ENCODE measurements at regions not wholly inside any gene's neighbourhood (a gene's known extent, or its start where the extent isn't known, plus 50 kb on each side); places are given as distances from the start of the nearest gene placed in this dataset.
A peak's percentile ranks its signal among the peaks of the same experiment; 100 is the strongest.

DNA sequence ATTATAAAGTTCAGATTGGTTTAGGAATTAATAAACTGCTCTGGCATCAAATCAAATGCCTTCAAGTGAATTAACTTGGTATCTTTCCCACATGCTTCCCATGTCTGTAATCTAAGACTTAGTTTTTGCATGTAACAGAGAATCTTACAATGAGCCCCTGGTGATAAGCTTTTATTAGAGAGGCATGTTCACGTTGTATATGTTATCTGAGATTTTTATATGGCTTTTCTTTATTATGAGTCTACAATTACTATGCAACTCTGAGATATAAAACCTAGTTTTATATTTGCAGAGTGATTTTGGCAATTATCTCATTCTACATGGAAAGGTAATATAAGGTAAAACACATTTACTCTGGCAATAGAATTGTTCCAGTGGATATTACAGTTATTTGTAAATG lies 1578.4 kb upstream of the IGFBP7 start:
- no peak for DNase-seq (ENCODE audit: low spot score)

DNA sequence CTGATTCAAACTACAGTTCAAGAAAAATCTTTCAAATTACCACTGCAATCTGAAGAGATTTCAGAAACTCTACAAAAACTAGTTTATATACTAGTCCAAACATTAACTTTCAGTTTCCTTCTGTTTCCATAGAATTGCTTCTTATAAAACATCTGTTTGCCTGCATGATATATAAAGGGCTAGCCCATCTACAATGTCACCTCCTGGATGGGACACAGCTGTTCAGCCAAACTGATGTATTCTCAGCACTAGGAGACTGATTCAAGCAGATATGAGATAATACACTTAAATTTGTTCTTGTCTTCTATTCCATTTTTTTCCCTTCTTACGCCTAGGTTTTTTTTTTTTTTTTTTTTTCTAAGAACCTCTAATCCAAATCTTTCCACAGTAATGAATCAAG lies 1569.7 kb upstream of the IGFBP7 start:
- no peak for DNase-seq (ENCODE audit: low spot score)

DNA sequence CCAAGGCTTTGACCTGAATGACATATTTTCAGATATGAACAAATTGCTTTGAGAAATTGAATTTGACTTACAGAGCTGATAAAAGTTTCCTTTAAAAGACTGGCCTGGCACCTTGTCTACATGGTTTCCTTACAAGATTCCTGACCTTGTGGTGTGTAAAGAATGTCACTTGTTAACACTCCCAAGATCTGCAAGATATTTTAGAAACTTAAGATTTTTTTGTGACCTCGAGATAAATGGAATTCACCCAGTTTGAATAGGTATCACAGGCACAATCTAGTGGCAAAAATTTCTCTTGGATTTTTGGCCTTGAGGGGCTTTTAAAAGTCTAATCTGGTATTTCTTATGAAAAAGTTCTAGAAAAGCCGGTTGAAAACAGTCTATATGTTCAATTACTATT lies 1568.9 kb upstream of the IGFBP7 start:
- DNase-seq (ENCODE audit: low spot score) = no peak

DNA sequence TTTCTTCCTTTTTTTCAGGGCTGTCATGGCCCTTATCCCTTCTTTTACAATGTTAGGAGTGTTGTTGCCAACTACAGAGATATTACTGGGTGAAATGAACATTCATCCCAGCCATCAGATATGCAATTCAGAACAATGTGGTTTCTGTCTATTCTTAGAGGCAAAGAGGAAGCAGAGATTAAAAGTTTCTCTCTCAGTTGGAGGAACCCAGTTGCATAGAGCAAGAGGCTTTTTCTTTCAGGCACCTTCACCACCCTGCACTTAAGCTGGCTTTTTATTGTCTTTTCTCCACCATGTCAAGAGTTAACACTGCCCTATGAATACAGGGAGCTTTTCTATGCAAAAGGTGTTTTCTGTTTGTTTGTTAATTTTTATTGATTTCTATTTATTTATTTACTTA lies 1559.6 kb upstream of the IGFBP7 start:
- DNase-seq (ENCODE audit: low spot score) = no peak

DNA sequence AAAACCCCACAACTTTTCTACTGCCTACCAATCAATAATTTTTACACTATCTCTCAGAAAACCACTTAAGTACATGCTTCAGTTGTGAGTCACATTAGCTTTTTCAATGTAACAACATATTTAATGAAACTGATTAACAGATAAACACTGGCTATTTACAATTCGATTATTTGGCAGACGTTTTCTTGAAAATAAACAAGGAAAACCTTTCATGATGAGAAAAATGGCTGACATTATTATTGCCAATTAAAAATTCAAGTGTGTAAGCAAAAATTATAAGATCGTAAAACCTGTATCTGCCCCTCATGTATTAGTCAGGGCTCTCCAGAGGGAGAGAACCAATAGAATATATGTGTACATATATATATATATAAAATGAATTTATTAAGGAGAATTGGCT lies 1555.5 kb upstream of the IGFBP7 start:
- DNase-seq (ENCODE audit: low spot score) = no peak

DNA sequence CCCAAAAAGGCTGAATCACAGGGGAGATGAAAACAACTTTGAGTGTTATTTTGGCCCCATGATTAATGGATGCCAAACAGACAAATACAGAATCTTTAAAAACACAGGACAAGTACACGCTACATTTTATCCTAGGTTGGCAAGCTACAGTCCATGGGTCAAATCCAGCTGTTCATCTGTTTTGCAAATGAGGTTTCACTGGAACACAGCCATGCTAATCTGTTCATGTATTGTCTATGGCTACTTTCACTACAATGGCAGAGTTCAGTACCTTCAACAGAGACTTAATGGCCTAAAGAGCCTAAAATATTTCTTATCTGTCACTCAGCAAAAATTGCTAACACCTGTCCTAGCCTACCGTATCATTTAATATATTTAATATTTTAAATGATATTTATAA lies 1548.5 kb upstream of the IGFBP7 start:
- peak; percentile 7 for DNase-seq (ENCODE audit: low spot score)

DNA sequence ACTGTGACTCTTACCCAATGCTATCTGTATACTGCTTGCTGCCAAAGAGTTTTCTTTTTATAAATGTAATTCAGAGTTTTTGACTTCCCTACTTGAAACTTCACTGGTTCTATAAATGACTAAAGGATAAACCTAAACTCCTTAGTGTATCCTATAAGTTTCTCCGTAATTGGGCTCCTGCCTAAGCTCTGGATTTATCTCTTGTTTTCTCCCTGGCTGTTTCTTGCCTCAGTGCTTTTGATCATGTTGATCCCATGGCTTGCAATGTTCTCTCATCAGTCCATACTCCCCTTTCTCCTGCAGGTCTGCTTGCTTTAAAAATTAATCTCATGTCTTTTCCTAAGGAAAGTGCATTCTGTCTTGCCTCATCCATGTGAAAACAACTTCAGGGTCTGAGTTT lies 1543.1 kb upstream of the IGFBP7 start:
- DNase-seq (ENCODE audit: low spot score) = no peak

DNA sequence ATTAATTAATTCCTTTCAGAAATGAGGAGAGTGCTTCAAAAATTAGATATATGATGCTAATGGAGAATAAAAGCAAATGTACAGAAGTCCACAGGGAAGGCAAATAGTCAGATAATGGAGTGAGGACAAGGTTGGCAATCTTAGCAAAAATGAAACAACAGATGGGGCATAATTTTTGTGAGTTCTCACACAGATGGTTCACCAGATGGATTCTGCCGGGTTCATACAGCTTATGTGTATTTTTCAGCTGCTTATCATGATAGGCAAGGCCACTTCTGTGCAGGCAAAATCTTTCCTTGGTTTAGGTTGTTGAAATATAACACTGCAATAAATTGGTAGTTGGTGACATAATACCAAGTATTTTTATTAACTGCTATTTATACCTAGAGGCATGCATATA lies 1539.0 kb upstream of the IGFBP7 start:
- DNase-seq (ENCODE audit: low spot score) = no peak

DNA sequence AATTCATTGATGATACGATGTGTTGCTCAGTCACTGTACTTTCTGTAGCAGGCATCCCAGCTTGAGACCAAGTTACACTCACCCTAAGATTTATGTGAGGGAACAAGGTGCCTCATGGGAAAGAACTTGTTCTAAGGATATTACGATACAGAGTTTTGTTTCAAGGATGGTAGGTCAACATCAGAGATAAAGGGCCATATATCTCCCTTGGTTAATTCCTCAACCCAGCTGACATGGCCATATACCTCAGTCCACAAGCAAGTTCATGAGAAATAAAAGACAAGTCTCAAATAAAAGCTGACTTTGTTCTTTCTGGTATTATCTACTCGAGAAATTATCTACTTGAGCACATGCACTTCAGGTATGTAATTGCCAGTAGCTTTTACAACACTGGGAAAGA lies 1535.9 kb upstream of the IGFBP7 start:
- DNase-seq (ENCODE audit: low spot score) = no peak

DNA sequence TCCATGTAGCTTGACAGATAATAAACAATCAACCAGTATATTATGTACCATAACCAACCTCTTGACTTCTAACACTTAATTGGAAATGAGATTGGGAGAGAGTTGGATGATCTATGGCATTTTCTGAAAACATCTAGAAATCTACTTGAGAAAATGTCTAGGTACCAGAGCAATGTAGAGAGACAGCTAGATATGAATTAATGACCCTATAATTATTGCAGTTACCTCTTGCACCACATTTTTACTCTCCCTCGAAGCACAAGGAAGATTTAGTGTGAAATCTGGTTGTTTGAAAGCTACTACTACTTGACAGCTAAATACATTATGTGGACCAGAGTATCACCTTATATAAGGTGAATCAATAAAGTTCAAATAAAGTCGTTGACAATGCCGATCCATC lies 1534.4 kb upstream of the IGFBP7 start:
- no peak for DNase-seq (ENCODE audit: low spot score)

DNA sequence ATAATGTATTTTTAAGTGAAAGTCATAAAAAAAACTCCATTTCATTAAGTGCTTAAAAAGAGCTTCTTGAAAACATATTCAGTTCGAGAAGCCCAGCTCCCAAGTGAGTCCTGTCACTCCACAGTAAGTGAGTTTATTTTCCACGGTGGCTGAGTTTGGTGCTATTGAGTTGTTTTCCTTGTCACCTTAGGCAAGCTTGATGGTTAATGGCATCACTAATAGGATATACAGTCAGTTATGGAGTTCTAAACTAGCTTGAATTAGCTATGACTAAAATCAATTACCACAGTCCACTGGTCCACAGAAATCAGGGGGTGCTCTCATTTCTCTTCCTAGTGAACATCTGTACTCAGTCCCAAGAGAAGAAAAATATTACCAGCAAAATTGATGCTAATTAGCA lies 1526.2 kb upstream of the IGFBP7 start:
- DNase-seq (ENCODE audit: low spot score) = no peak

DNA sequence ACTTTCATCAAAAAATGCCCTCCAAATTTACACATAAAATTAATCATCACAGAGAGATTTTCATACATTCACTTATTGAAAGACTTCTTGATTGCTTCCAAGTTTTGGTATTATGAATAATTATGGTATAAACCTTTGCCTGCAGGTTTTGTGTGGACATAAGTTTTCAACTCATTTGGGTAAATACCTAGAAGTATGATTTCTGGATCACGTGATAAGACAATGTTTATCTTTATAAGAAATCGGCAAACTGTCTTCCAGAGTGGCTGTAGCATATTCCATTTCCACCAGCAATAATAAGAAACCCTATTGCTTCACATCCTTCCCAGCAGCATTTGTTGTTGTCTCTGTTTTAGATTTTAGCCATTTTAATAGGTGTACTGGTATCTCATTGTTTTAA lies 1507.0 kb upstream of the IGFBP7 start:
- no peak for DNase-seq (ENCODE audit: low spot score)

DNA sequence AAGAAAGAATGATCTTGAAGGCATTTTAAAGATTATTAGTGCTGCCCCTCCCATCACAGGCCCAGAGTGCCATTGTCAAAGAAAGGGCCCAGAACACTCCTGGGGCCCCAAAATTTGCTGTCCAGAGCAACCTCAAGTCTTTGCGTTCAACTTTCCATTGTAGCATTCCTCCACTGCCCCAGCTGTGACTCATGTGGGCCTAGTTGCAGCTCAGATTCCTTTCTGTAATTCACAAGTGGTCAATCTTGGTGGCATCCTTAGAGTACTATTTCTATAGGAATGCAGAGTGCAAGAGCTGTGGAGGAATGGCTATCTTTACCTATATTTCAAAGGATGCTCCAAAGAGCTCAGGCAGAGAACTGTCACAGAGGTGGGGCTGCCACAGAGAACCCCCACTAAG lies 1500.8 kb upstream of the IGFBP7 start:
- no peak for DNase-seq (ENCODE audit: low spot score)

DNA sequence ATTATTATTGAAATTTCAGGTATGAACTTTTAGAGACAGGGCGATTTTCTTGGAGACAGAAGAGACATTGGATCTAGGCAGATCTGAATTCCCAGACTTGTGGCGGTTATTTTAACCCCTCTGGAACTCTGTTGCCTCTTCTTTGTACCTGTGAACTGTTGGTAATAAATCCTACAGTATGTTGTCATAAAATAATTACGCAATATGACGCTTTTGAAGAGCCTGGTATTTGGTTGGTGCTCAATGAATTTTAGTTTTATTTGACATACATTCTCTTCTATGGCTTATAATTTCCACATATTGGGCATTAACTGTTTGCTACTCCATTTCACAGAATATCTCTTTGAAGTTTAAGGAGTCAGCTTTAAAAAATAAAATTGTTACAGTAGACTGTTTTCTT lies 1496.1 kb upstream of the IGFBP7 start:
- no peak for DNase-seq (ENCODE audit: low spot score)

DNA sequence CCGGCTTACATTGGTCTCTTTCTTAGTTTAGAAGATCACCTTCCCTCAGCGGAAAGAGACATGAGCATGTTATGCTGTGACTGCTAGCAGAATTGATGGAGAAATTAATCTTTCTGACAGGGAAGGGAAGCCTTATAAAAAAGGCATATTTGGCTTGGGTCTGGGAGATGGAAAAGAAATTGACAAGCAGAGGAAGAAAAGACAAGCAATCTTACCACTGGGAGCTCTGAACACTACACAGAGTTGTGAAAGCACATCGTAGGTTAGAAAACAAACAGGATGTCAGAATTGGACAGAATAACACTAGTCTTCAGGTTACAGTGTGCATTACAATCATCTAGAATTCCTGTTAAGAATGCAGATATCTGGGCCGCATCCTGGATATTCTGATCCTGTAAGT lies 1493.8 kb upstream of the IGFBP7 start:
- DNase-seq (ENCODE audit: low spot score) = no peak

DNA sequence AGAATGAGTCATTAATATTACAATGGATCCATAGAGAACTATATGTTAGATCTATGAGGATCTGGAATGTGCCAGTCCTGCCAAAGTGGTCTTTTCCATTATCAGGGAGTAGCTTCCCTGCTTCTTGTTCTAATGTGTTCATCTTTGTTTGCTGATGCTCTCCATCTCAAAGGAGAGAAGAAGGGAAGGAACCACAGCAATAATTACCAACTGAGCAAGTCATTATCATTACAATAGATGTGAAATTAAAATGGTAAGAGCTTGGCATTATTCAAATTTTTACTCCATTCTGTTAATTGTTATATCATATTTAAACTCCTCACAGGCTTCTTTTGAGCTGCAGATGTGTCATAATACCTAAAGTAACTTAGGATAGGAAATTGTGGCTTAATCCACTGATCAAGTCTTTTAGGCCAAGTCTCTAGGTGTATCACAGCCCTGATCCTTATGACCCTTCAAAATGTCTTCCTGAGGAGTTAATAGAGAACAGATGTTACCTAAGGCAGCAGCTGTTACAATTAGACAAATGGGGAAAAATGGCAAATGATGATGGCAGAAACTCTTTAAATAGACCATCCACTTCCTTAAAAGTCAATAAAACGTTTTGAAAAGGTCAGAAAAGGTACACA lies 1492.7 kb upstream of the IGFBP7 start:
- DNase-seq (ENCODE audit: low spot score) = no peak

DNA sequence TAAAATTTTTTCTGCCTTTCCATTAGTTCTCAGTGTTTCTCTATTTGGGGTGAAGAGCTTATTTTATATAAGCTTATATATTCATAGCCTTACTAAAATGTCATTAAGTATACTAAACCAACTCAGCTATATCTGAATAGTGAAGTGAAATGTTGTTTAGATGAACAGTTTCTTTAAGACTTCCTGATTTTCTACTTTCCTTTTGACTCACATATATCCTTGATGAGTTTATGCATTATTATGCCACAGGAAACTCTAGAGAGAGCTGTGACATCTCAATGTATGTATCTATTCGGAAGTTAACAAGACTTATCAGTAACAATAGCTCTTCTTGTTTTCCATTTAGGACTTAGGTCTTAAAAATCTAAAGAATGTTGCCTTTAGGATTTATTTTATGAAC lies 1491.8 kb upstream of the IGFBP7 start:
- DNase-seq (ENCODE audit: low spot score) = no peak

DNA sequence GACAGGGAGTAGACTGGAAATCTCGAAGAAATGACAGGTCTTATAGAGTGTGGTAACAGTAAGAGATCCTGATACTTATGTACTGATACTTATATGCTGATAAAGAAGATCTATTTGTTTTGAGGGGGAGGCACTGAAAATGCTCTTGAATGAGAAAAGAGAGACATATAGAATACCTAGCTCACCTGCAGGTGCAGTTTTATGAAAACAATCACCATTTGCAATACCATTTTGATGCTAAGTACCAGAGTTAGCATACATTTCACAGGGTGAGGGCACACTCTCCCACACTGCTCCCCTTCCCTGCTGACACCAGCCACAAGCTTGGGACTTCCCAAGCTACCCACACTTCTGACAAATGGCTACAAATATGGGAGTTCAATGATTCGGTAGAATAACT lies 1490.1 kb upstream of the IGFBP7 start:
- DNase-seq (ENCODE audit: low spot score) = no peak

DNA sequence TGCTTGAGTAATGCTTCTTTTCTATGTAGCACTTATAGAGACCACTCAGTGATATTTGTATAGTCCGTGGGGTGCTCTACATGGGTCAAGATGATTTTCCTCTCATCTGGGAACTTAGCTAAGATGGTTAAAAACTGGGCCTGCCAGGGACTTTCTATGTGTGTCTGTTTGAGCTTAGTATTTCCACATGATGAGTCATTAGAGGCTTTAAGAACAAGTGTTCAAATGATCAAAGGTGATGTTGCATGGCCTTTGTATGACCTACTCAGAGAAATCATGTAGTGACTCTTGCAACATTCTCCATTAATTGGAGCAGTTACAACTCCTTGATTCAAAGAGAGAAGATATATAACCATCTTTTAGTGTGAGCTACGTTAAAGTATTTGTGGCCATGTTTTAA lies 1480.5 kb upstream of the IGFBP7 start:
- no peak for DNase-seq (ENCODE audit: low spot score)

DNA sequence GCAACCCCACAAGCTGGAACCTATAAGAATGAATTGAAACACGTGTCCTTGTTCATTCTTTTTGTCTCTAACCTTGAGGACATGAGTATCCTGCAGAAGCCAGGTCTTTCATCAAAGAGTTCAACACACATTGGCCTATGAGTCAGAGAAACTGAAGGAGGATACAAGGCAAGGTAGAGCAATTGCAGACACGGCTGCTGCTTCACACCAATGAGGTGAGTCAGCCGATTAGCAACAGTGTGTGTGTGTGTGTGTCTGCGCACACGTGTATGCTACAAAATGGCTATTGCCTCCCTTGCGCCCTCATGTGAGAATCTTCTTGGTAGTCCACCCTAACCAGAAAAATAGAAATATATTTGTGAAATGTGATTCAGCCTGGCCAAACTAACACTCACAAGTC lies 1477.7 kb upstream of the IGFBP7 start:
- DNase-seq (ENCODE audit: low spot score) = no peak

DNA sequence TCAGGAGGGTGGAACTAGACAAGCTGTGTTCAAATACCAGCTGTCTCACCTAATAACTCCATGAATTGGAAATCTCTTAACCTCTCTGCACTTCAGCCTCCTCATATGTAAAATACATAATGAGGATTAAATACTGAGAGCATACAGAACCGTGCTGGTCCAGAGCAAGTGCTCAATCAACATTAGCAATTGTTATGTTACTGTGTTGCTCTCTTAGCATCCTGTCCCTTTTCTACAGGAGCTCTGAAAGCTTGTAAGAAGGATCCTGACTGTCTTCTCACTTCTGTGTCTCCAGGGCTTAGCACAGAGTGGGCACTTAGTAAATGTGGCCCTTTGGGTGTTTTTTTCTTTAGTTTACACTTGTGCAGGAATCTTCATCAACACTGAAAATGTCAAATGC lies 1456.1 kb upstream of the IGFBP7 start:
- no peak for DNase-seq (ENCODE audit: low spot score)

DNA sequence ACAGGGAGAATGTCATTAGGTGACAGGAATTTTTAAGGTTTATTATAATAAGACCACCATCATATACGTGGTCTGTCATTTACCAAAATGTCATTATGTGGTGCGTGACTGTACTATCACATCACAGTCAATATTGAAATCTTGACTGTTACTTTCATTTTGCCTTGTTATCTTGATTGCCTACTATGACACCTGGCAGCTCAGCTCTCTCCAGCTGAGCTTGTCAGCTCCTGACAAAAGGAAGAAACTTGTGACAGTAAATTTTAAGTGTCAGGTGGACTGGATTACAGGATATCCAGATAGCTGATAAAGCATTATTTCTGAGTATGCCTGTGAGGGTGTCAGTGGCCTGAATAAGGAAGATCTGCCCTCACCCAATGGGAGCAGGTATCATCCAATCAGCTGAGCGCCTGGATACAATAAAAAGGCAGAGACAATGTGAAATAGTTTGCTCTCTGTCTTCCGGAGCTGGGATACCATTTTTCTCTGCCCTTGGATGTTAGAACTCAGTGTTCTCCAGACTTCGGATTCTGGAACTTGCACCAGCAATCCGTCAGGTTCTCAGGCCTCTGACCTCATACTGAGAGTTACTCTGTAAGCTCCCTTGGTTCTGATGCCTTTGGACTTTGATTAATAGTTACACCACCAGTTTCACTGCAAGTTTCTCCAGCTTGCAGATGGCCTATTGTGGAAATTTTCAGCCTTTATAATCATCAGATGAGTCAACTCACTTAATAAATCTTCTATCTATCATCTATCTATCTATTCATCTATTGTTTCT lies 1454.7 kb upstream of the IGFBP7 start:
- DNase-seq (ENCODE audit: low spot score) = no peak

DNA sequence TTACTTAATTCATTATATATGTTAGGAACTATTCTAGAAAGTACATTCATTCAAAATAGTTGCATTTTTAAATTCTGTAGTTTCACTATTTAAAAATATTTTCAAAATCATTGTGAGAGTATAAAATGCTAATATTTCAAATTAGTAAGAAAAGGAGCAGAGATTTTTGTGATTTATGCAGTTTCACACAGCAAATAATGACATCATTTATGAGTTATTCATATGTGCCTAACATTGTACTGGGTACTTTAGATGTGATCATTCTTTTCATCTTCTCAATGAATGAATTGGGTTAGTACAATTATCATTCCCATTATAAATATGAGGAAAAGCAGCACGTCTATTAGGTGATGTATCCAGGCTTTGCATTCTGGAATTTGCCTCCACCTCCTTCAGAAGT lies 1451.0 kb upstream of the IGFBP7 start:
- DNase-seq (ENCODE audit: low spot score) = no peak

DNA sequence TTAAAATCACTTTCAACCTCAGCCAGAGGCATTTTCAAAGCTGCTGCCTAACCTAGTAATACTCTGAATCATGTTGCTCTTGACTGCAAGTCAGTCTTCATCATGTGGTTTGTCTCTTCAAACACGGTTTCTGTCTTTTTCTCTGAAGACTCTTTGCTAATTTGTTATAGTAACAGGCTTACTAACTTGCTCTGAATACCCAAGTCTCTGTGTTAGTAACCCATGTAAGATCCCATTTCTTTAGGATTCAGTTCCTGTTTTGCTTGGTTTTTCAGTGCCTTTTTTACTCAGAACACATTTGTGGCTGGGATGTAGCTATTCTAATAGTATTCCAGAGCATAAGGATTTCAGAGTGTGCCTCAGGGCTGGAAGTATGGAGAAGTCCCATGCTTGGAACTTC lies 1450.6 kb upstream of the IGFBP7 start:
- DNase-seq (ENCODE audit: low spot score) = no peak
